DMS53 treated with DMSO at 0.1 percent for 48 hours (cell line): ENCODE measurements at regions not wholly inside any gene's neighbourhood (a gene's known extent, or its start where the extent isn't known, plus 50 kb on each side); places are given as distances from the start of the nearest gene placed in this dataset.
"Not testable (repeated sequence)": the region's sequence is repeated elsewhere in the genome, so short reads cannot be mapped to it uniquely, and the experiment has no call there.

Source experiments
- DNase-seq: peaks from one replicate; lab custom pipeline; 2025; ENCODE audit not compliant: unreplicated experiment; lab: John Stamatoyannopoulos, UW

GRCh38 chr1:181253601-181254000, 165.1 kb downstream of the IER5 start:
- DNase-seq = not testable (repeated sequence)

- DNase-seq = peak; percentile 7
These were observed 166.9 kb downstream of the IER5 start for GRCh38 chr1:181255270-181255929.

GRCh38 chr1:181257117-181257516, 168.6 kb downstream of the IER5 start:
- DNase-seq = no peak

- no peak for DNase-seq
These were observed 170.7 kb downstream of the IER5 start for GRCh38 chr1:181259026-181259745.

- DNase-seq = no peak
These were observed 171.8 kb downstream of the IER5 start for GRCh38 chr1:181260271-181260670.

GRCh38 chr1:181260994-181261393, 172.5 kb downstream of the IER5 start:
- DNase-seq = no peak

GRCh38 chr1:181262069-181262468, 173.6 kb downstream of the IER5 start:
- DNase-seq = no peak

GRCh38 chr1:181263444-181263843, 174.9 kb downstream of the IER5 start:
- DNase-seq = no peak

GRCh38 chr1:181264821-181265220, 176.3 kb downstream of the IER5 start:
- DNase-seq = no peak

GRCh38 chr1:181284978-181285377, 196.5 kb downstream of the IER5 start:
- no peak for DNase-seq

GRCh38 chr1:181295217-181295616, 188.1 kb upstream of the CACNA1E start:
- DNase-seq = no peak

- no peak for DNase-seq
These were observed 187.1 kb upstream of the CACNA1E start for GRCh38 chr1:181296180-181296579.

- no peak for DNase-seq
These were observed 175.2 kb upstream of the CACNA1E start for GRCh38 chr1:181308098-181308497.

GRCh38 chr1:181310560-181310959, 172.8 kb upstream of the CACNA1E start:
- no peak for DNase-seq

GRCh38 chr1:181312946-181313345, 170.4 kb upstream of the CACNA1E start:
- DNase-seq = no peak

GRCh38 chr1:181313466-181313865, 169.9 kb upstream of the CACNA1E start:
- no peak for DNase-seq

- no peak for DNase-seq
These were observed 169.3 kb upstream of the CACNA1E start for GRCh38 chr1:181314010-181314409.

- no peak for DNase-seq
These were observed 168.4 kb upstream of the CACNA1E start for GRCh38 chr1:181314959-181315358.

- DNase-seq = no peak
These were observed 165.9 kb upstream of the CACNA1E start for GRCh38 chr1:181317261-181317930.

GRCh38 chr1:181318022-181318857, 165.1 kb upstream of the CACNA1E start:
- no peak for DNase-seq

GRCh38 chr1:181318858-181319235, 164.5 kb upstream of the CACNA1E start:
- DNase-seq = no peak
